ENCODE measurements at regions not wholly inside any gene's neighbourhood (a gene's known extent, or its start where the extent isn't known, plus 50 kb on each side); places are given as distances from the start of the nearest gene placed in this dataset.
"Not testable (repeated sequence)": the region's sequence is repeated elsewhere in the genome, so short reads cannot be mapped to it uniquely, and the experiment has no call there.

DNA sequence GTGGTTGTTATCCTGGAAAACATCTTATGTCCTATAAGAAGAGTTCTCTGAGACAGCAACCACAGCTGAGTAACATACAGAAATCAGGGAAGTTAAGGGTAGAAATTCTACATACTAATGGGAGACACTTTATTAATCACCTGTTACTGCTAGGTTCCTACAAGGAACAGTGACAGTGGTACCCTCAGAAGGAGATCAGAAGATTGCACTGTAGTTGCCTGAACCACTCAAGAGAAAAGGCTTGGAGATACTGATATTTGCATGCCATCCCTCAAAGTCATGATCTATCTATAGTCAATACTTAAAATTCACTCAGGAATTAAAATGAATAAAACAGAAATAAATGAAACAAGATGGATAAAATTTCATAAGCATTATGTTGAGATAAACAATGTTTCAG is 136.0 kb downstream of the LMLN start:
- in situ Hi-C loops (cut with HindIII; ENCODE audit: low pct_unique_long_range_greater_than_20kb, low sequenced_read_pairs) = no loop called here
- no peak for DNase-seq (ENCODE audit: low read depth, low spot score)

GRCh38 chr3:198097048-198097447 is 137.0 kb downstream of the LMLN start:
- in situ Hi-C loops (cut with HindIII; ENCODE audit: low pct_unique_long_range_greater_than_20kb, low sequenced_read_pairs) = no loop called here
- no peak for DNase-seq (ENCODE audit: low read depth, low spot score)

- peak; percentile 44 for DNase-seq (ENCODE audit: low read depth, low spot score)
- in situ Hi-C loops (cut with HindIII; ENCODE audit: low pct_unique_long_range_greater_than_20kb, low sequenced_read_pairs) = not testable (repeated sequence)
These were observed 138.7 kb downstream of the LMLN start for GRCh38 chr3:198098661-198099081.

DNA sequence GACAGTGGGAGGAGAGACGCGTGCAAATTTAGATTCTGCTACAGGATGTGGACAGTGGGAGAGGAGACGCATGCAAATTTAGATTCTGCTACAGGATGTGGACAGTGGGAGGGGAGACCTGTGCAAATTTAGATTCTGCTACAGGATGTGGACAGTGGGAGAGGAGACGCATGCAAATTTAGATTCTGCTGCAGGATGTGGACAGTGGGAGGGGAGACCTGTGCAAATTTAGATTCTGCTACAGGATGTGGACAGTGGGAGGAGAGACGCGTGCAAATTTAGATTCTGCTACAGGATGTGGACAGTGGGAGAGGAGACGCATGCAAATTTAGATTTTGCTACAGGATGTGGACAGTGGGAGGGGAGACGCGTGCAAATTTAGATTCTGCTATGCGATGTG is 143.1 kb downstream of the LMLN start:
- in situ Hi-C loops (cut with HindIII; ENCODE audit: low pct_unique_long_range_greater_than_20kb, low sequenced_read_pairs); DNase-seq (ENCODE audit: low read depth, low spot score): not testable (repeated sequence)

- in situ Hi-C loops (cut with HindIII; ENCODE audit: low pct_unique_long_range_greater_than_20kb, low sequenced_read_pairs) = no loop called here
- DNase-seq (ENCODE audit: low read depth, low spot score) = no peak
These were observed 146.2 kb downstream of the LMLN start for GRCh38 chr3:198106265-198106664.

GRCh38 chr3:198107840-198108734 is 148.1 kb downstream of the LMLN start:
- no peak for DNase-seq (ENCODE audit: low read depth, low spot score)
- in situ Hi-C loops (cut with HindIII; ENCODE audit: low pct_unique_long_range_greater_than_20kb, low sequenced_read_pairs) = no loop called here

DNA sequence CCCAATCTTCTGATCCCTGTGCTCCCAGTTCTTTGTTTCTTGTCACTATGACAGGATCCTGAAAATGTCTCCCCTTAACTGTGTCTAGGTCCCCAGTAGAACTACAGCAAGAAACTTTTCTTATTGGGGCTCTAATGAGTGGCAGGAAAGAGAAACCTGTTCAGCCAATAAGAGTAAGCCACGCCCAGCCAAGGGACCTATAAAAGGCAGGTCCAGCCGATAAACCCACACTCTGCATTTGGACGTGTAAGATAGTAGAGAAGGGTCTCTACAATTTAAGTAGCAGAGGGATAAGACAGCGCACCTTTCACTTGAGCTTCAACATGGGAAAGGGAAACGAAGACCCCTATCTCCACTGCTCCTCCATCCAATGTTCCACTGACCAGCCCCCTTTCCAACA is 149.9 kb downstream of the LMLN start:
- in situ Hi-C loops (cut with HindIII; ENCODE audit: low pct_unique_long_range_greater_than_20kb, low sequenced_read_pairs) = no loop called here
- DNase-seq (ENCODE audit: low read depth, low spot score) = no peak

DNA sequence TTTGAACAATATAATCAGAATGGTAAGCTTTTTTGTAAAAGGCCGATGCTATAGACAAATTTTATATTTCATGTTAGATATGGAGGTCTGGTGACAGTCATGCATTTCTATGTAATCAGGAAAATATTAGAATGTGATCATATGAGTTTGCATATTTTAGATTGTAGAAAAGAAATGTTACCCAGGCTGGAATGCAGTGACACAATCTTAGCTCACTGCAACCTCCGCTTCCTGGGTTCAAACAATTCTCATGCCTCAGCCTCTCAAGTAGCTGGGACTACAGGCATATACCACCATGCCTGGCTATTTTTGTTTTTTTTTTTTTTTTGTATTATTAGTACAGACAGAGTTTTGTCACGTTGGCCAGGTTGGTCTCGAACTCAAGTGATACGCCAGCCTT is 152.0 kb downstream of the LMLN start:
- in situ Hi-C loops (cut with HindIII; ENCODE audit: low pct_unique_long_range_greater_than_20kb, low sequenced_read_pairs) = no loop called here
- DNase-seq (ENCODE audit: low read depth, low spot score) = no peak

DNA sequence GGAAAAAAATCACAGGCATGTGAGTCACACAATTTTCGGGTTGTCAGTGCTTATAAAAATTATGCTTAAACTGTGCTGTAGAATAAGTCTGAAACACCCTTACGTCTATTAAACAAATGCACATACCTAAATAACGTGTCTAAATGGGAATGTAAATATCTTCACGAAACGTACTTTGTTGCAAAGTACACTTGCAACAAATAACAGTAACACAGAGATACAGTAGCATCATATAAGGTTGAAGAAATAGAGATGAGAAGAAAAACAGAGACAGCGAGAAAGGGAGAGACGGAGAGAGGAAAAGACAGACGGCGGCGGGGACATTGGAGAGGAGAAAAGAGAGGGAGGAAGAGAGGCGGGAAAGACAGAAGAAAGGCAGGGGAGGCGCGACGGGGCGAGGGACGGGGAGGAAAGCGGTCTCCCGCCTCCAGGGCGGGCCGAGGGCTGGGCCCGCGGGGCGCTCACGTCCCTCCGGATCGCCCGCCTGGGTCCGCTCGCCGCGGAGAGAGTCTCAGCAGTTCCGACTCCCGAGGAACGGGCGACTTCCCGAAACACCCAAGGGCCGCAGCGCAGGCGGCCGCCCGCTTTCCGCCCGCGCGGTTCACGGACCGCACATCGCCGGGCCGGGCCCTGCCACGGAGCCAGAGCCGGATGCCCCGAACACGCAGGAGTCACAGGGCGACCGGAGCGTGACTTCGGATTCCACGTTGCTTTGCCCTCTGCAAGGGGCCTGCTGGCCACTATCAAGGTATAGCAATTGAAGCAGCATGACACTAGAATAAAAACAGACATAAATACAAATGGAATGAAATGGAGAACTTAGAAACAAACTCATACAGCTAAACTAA is 153.4 kb downstream of the LMLN start:
- no peak for DNase-seq (ENCODE audit: low read depth, low spot score)
- in situ Hi-C loops (cut with HindIII; ENCODE audit: low pct_unique_long_range_greater_than_20kb, low sequenced_read_pairs) = no loop called here

DNA sequence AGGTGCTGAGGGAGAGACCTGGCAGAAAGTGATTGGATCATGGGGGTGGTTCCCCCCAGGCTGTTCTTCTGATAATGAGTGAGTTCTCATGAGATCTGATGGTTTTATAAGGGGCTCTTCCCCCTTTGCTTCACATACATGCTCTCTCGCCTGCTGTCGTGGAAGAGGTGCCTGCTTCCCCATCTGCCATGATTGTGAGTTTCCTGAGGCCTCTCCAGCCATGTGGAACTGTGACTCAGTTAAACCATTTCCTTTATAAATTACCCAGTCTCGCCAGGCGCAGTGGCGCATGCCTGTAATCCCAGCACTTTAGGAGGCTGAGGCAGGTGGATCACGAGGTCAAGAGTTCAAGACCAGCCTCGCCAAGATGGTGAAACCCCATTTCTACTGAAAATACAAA is 154.5 kb downstream of the LMLN start:
- DNase-seq (ENCODE audit: low read depth, low spot score); in situ Hi-C loops (cut with HindIII; ENCODE audit: low pct_unique_long_range_greater_than_20kb, low sequenced_read_pairs): not testable (repeated sequence)

- in situ Hi-C loops (cut with HindIII; ENCODE audit: low pct_unique_long_range_greater_than_20kb, low sequenced_read_pairs) = not testable (repeated sequence)
These were observed 162.2 kb downstream of the LMLN start for GRCh38 chr3:198122184-198122583.

DNA sequence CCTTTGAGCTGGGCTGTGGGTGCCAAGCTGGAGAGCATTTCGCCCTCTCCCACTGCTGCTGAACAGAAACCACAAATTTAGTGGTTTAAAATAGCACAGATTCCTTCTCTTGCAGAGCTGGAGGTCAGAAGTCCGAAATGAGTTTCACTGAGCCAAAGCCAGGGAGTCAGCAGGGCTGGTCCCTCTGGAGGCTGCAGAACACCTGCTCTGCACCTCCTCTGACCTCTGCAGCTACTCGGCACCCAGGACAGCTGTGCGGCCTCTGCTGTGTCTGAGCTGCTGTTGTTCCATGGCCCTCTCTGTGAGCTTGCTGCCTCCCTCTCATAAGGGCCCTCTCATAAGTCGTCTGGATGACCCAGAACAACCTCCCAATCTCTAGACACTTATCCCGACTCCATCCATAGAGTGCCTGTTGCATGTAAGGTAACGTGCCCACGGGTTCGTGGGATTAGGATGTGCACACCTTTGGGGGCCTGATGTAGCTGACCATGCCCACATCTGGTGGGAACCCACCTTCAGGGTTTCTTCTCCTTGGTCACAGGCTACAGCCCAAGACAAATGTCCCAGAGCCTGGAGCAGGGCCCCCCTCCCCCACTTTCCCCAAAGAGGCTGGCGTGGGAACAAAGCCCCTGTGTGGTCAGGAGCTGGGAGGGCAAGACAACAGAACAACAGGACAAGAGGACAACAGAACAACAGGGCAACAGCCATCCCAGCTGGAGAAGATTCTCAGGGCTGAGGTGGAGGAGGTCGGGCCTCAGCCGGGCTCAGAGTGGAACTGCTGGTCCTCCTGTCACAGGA is 177.2 kb downstream of the LMLN start:
- DNase-seq (ENCODE audit: low read depth, low spot score); in situ Hi-C loops (cut with HindIII; ENCODE audit: low pct_unique_long_range_greater_than_20kb, low sequenced_read_pairs): not testable (repeated sequence)

More at GRCh38 chr3:198122184-198122583, 162.2 kb downstream of the LMLN start:
- not testable (repeated sequence) for DNase-seq (ENCODE audit: low read depth, low spot score)

- in situ Hi-C loops (cut with HindIII; ENCODE audit: low pct_unique_long_range_greater_than_20kb, low sequenced_read_pairs); DNase-seq (ENCODE audit: low read depth, low spot score): not testable (repeated sequence)
These were observed 178.2 kb downstream of the LMLN start for GRCh38 chr3:198138205-198138604.

GRCh38 chr3:198139037-198139436 is 179.0 kb downstream of the LMLN start:
- in situ Hi-C loops (cut with HindIII; ENCODE audit: low pct_unique_long_range_greater_than_20kb, low sequenced_read_pairs); DNase-seq (ENCODE audit: low read depth, low spot score): not testable (repeated sequence)

DNA sequence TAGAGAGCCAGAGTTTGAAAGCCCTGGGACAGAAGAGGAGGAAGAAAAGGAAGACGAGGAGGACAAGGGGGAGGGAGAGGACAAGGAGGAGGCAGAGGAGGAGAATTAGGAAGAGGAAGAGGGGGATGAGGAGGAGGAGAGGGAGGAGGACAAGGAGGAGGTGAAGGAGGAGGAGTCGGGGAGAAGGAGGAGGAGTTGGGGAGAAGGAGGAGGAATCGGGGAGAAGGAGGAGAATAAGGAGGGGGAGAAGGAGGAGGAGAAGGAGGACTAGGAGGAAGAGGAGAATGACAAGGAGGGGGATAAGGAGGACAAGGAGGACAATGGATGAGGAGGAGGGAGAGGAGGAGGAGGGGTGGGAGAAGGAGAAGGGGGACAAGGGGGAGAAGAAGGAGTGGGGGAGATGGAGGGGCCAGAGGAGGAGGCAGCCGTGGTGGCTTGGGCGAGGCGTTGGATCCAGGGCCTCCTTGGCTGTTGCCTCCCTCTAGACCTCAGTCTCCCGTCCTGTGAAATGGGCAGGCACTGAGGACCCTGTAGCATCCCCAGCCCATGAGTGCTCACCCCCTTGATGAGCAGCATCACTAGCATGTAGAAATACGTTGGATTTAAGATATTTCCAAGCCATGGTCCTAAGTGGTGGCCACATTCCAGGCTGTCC is 179.6 kb downstream of the LMLN start:
- in situ Hi-C loops (cut with HindIII; ENCODE audit: low pct_unique_long_range_greater_than_20kb, low sequenced_read_pairs); DNase-seq (ENCODE audit: low read depth, low spot score): not testable (repeated sequence)

DNA sequence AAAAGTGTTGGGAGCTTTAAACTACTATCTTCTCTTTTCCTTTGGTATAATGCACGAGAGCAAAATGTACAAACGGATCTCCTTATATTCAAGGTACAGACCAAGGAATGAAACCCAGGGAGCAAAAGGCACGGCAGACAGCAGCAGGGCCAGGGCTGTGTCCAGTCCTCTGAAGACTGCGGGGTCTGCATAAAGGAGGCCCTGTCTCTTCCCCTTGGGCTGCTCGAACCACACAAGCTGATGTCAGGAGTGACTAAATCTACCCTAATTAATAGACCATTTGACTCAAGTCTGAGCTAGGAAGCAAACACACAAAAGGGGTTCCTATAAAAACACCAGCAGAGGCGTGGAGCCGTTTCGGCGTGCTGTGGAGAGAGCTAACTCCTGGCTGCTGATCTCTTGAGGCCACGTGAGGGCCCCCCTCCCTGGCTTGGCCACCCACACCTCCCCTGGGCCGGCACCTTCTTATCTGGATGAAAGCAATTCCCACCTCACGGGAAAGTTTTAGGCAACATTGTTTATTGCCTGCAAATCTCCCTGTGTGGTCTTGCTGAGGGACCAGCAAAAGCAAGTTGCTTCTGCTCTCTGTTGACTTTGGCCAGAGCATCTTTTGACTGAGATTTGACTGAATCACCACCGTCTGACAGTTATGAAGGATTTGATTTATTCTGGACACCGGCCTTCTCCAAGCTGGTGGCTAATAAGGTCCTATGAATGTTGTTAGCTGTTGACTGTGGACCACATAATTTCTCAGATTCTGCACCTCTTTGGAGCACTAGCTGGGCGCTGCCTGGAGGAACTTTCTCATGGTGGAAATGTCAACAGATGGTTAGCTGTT is 183.5 kb downstream of the LMLN start:
- in situ Hi-C loops (cut with HindIII; ENCODE audit: low pct_unique_long_range_greater_than_20kb, low sequenced_read_pairs); DNase-seq (ENCODE audit: low read depth, low spot score): not testable (repeated sequence)
